GM12878 (cell line): ENCODE measurements at regions not wholly inside any gene's neighbourhood (a gene's known extent, or its start where the extent isn't known, plus 50 kb on each side); places are given as distances from the start of the nearest gene placed in this dataset.

Experiments used
- EGR1 ChIP-seq, 2 experiments: IDR thresholded peaks; 1 replicate in 1 of 2; 2 replicates in 1 of 2; pipeline ENCODE4 v1.6.1; 2011 to 2012; ENCODE audit warnings: low read depth in 2 of 2, low read length in 2 of 2, borderline replicate concordance in 1 of 2, mild to moderate bottlenecking in 1 of 2, moderate library complexity in 1 of 2
- ETV6 ChIP-seq, 2 experiments: fragments of 450-650 bp in 1 of 2; IDR thresholded peaks in 1 of 2; conservative IDR thresholded peaks in 1 of 2; 2 replicates each; pipeline ENCODE4 v1.6.1; 2014; ENCODE audit warnings: antibody characterized with exemption in 1 of 2, borderline replicate concordance in 1 of 2, low read depth in 1 of 2, mild to moderate bottlenecking in 1 of 2, moderate library complexity in 1 of 2
- EZH2 ChIP-seq: IDR thresholded peaks from 2 replicates; pipeline ENCODE4 v1.6.1; 2012; ENCODE audit warnings: low read depth, mild to moderate bottlenecking, control low read depth, inconsistent platforms, low read length, borderline replicate concordance; ENCODE audit not compliant: control insufficient read depth
- GABPA ChIP-seq: IDR thresholded peaks from 2 replicates; pipeline ENCODE4 v1.6.1; 2014; ENCODE audit warnings: antibody characterized with exemption, low read depth, mild to moderate bottlenecking, inconsistent platforms
- IRF5 ChIP-seq: fragments of 450-650 bp; IDR thresholded peaks from 2 replicates; pipeline ENCODE4 v1.6.1; 2017; ENCODE audit warnings: borderline replicate concordance
- KLF5 ChIP-seq: fragments of 450-650 bp; IDR thresholded peaks from 2 replicates; pipeline ENCODE4 v1.6.1; 2014; ENCODE audit warnings: mild to moderate bottlenecking; ENCODE audit not compliant: partially characterized antibody
- MXI1 ChIP-seq: fragments of 150-350 bp; IDR thresholded peaks from 2 replicates; pipeline ENCODE4 v1.6.1; 2011; ENCODE audit warnings: low read depth, mild to moderate bottlenecking, inconsistent platforms, low read length, improper control_type of control experiment
- NFXL1 ChIP-seq: fragments of 450-650 bp; IDR thresholded peaks from 2 replicates; pipeline ENCODE4 v1.6.1; 2017; ENCODE audit warnings: antibody characterized with exemption, mild to moderate bottlenecking, borderline replicate concordance
- NFYB ChIP-seq: IDR thresholded peaks from 2 replicates; pipeline ENCODE4 v1.6.1; 2011; ENCODE audit warnings: low read depth, mild to moderate bottlenecking, low read length, improper control_type of control experiment, moderate library complexity; ENCODE audit not compliant: insufficient read depth
- NR2F1 ChIP-seq: fragments of 450-650 bp; conservative IDR thresholded peaks from 2 replicates; pipeline ENCODE4 v1.6.1; 2017; ENCODE audit warnings: mild to moderate bottlenecking
- PML ChIP-seq: IDR thresholded peaks from 2 replicates; pipeline ENCODE4 v1.6.1; 2012; ENCODE audit warnings: low read length, inconsistent platforms
- POLR2A ChIP-seq: IDR thresholded peaks from 2 replicates; pipeline ENCODE4 v1.6.1; 2011; ENCODE audit warnings: low read depth, mild to moderate bottlenecking, low read length
- POLR2AphosphoS2 ChIP-seq: IDR thresholded peaks from 2 replicates; pipeline ENCODE4 v1.6.1; 2011; ENCODE audit warnings: low read depth, mild to moderate bottlenecking, low read length, improper control_type of control experiment, moderate library complexity
- POLR2AphosphoS5 ChIP-seq: IDR thresholded peaks from 2 replicates; pipeline ENCODE4 v1.6.1; 2011; ENCODE audit warnings: mild to moderate bottlenecking, low read length, inconsistent platforms
- POU2F2 ChIP-seq: IDR thresholded peaks from 3 replicates; pipeline ENCODE4 v1.6.1; 2011; ENCODE audit warnings: low read depth, mild to moderate bottlenecking, low read length, borderline replicate concordance
- WRNIP1 ChIP-seq: IDR thresholded peaks from 2 replicates; pipeline ENCODE4 v1.6.1; 2011; ENCODE audit warnings: low read depth, low read length, improper control_type of control experiment, borderline replicate concordance
- YY1 ChIP-seq: IDR thresholded peaks from 2 replicates; pipeline ENCODE4 v1.6.1; 2011; ENCODE audit warnings: low read depth, mild to moderate bottlenecking, low read length
- ZBED1 ChIP-seq: IDR thresholded peaks from 2 replicates; pipeline ENCODE4 v1.6.1; 2016; ENCODE audit warnings: borderline replicate concordance
- ZNF274 ChIP-seq: IDR thresholded peaks from one replicate; pipeline ENCODE4 v1.8.0; 2011; ENCODE audit not compliant: insufficient read length, insufficient read depth
- ZNF384 ChIP-seq: IDR thresholded peaks from 2 replicates; pipeline ENCODE4 v1.6.1; 2012; ENCODE audit warnings: low read depth, mild to moderate bottlenecking, low read length, improper control_type of control experiment, borderline replicate concordance
- ZNF622 ChIP-seq: fragments of 450-650 bp; IDR thresholded peaks from 2 replicates; pipeline ENCODE4 v1.6.1; 2017; ENCODE audit warnings: mild to moderate bottlenecking, inconsistent platforms
- ZSCAN29 ChIP-seq: fragments of 450-650 bp; IDR thresholded peaks from 2 replicates; pipeline ENCODE4 v1.6.1; 2017; ENCODE audit warnings: mild to moderate bottlenecking, moderate library complexity
- TF ChIP-seq, protein P1 (sequence below): fragments of 450-650 bp; conservative IDR thresholded peaks from 2 replicates; pipeline ENCODE4 v1.6.1; 2017; ENCODE audit warnings: mild to moderate bottlenecking, moderate library complexity
- TF ChIP-seq, protein P2 (sequence below): IDR thresholded peaks from 2 replicates; pipeline ENCODE4 v1.6.1; 2012; ENCODE audit warnings: mild to moderate bottlenecking, low read depth, low read length

- TF ChIP-seq IRF5 (no peak), KLF5 (no peak), ZBED1 (peak; percentile 97), POLR2AphosphoS5 (peak; percentile 81; the same call in 1 of the 2 replicates), ZNF622 (no peak), MXI1 (no peak), WRNIP1 (0 out of 2 replicates have a peak, but pooled peaks have one; percentile 36), NR2F1 (peak; percentile 45; the same call in 1 of the 2 replicates), GABPA (no peak), EZH2 (no peak), POLR2A (peak; percentile 81), NFYB (no peak), ETV6 (conservative IDR thresholded peaks at IDR 0.05 in 1 of 2, IDR thresholded peaks at IDR 0.05 in 1 of 2; ENCODE audit: borderline replicate concordance in 1 of 2, low read depth in 1 of 2) (peak in 1 of 2 experiments; percentile 81; a peak in 2 of 4 replicates), EGR1 (IDR thresholded peaks at IDR 0.05; ENCODE audit: borderline replicate concordance in 1 of 2, low read depth in 2 of 2, low read length in 2 of 2) (peak in 1 of 2 experiments; percentile 84; a peak in 2 of 3 replicates), POLR2AphosphoS2 (peak; percentile 36; the same call in 1 of the 2 replicates), PML (0 out of 2 replicates have a peak, but pooled peaks have one; percentile 81), ZNF274 (no peak), YY1 (peak; percentile 64; the same call in 1 of the 2 replicates), POU2F2 (peak; percentile 78), ZNF384 (no peak), NFXL1 (no peak), ZSCAN29 (peak; percentile 67)
- TF ChIP-seq, protein P1, sequence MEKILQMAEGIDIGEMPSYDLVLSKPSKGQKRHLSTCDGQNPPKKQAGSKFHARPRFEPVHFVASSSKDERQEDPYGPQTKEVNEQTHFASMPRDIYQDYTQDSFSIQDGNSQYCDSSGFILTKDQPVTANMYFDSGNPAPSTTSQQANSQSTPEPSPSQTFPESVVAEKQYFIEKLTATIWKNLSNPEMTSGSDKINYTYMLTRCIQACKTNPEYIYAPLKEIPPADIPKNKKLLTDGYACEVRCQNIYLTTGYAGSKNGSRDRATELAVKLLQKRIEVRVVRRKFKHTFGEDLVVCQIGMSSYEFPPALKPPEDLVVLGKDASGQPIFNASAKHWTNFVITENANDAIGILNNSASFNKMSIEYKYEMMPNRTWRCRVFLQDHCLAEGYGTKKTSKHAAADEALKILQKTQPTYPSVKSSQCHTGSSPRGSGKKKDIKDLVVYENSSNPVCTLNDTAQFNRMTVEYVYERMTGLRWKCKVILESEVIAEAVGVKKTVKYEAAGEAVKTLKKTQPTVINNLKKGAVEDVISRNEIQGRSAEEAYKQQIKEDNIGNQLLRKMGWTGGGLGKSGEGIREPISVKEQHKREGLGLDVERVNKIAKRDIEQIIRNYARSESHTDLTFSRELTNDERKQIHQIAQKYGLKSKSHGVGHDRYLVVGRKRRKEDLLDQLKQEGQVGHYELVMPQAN = no peak; the same call in 1 of the 2 replicates
- TF ChIP-seq, protein P2, sequence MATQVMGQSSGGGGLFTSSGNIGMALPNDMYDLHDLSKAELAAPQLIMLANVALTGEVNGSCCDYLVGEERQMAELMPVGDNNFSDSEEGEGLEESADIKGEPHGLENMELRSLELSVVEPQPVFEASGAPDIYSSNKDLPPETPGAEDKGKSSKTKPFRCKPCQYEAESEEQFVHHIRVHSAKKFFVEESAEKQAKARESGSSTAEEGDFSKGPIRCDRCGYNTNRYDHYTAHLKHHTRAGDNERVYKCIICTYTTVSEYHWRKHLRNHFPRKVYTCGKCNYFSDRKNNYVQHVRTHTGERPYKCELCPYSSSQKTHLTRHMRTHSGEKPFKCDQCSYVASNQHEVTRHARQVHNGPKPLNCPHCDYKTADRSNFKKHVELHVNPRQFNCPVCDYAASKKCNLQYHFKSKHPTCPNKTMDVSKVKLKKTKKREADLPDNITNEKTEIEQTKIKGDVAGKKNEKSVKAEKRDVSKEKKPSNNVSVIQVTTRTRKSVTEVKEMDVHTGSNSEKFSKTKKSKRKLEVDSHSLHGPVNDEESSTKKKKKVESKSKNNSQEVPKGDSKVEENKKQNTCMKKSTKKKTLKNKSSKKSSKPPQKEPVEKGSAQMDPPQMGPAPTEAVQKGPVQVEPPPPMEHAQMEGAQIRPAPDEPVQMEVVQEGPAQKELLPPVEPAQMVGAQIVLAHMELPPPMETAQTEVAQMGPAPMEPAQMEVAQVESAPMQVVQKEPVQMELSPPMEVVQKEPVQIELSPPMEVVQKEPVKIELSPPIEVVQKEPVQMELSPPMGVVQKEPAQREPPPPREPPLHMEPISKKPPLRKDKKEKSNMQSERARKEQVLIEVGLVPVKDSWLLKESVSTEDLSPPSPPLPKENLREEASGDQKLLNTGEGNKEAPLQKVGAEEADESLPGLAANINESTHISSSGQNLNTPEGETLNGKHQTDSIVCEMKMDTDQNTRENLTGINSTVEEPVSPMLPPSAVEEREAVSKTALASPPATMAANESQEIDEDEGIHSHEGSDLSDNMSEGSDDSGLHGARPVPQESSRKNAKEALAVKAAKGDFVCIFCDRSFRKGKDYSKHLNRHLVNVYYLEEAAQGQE = no peak; the same call in 1 of the 2 replicates
Measured at GRCh38 chr1:234842726-234843641, 233.0 kb upstream of the IRF2BP2 start (continued).
